Esophagus squamous epithelium (tissue), 5 donors: ENCODE measurements at regions not wholly inside any gene's neighbourhood (a gene's known extent, or its start where the extent isn't known, plus 50 kb on each side); places are given as distances from the start of the nearest gene placed in this dataset.
"Not testable (repeated sequence)": the region's sequence is repeated elsewhere in the genome, so short reads cannot be mapped to it uniquely, and the experiment has no call there.

ENCODE experiments used
- DNase-seq: peaks from one replicate; lab custom pipeline; 2025; lab: John Stamatoyannopoulos, UW
- H3K27ac ChIP-seq, 4 donors: fragments of 200-600 bp; sonication (generic); one replicate each; pipeline ENCODE4 v1.5.1; 2016 to 2019; ENCODE audit warnings: mild to moderate bottlenecking in 1 of 4
- H3K27me3 ChIP-seq, 4 donors: fragments of 200-600 bp; sonication (generic); 1 replicate in 3 of 4; 2 replicates in 1 of 4; pipeline versions ENCODE4 v1.5.1 to v1.6.0; 2017 to 2021; ENCODE audit warnings: antibody characterized with exemption in 1 of 4
- H3K36me3 ChIP-seq, 3 donors: fragments of 200-600 bp; sonication (generic); one replicate each; pipeline ENCODE4 v1.5.1; 2016 to 2019
- H3K4me1 ChIP-seq, 3 donors: fragments of 200-600 bp; sonication (generic); one replicate each; pipeline ENCODE4 v1.5.1; 2017 to 2019
- H3K4me3 ChIP-seq, 4 donors: fragments of 200-600 bp; sonication (generic); 1 replicate in 3 of 4; 2 replicates in 1 of 4; pipeline ENCODE4 v1.5.1; 2016 to 2019; ENCODE audit warnings: mild to moderate bottlenecking in 2 of 4, moderate library complexity in 1 of 4
- H3K9me3 ChIP-seq, 3 donors: fragments of 200-600 bp; sonication (generic); one replicate each; pipeline ENCODE4 v1.5.1; 2016 to 2019
- CTCF ChIP-seq, 6 experiments: fragments of 450-650 bp in 4 of 6; fragments of 200-600 bp in 2 of 6; sonication (generic) in 2 of 6; IDR thresholded peaks; one replicate each; pipeline ENCODE4 v1.5.1; 2016 to 2019; ENCODE audit warnings: antibody characterized with exemption in 6 of 6, mild to moderate bottlenecking in 4 of 6, moderate library complexity in 4 of 6
- POLR2A ChIP-seq, 4 donors: fragments of 450-650 bp; IDR thresholded peaks; one replicate each; pipeline ENCODE4 v1.6.1; 2017; ENCODE audit warnings: antibody characterized with exemption in 4 of 4, mild to moderate bottlenecking in 4 of 4, moderate library complexity in 3 of 4
- WGBS, 2 donors: methylation state at CpG; one replicate each; pipeline ENCODE4 v1.1.5; 2018; 5-methylcytosine and 5-hydroxymethylcytosine counted together
- intact Hi-C: fragments of 100-400 bp; cut with DNase I; formaldehyde crosslinking; loops from one replicate; pipeline ENCODE4 v1.15.0; 2022
- donor health status: DM: yes; HTN: yes; CAD: no.

GRCh38 chr9:100731038-100731556 lies 153.2 kb downstream of the CAVIN4 start:
- WGBS, 2 donors: 87% methylated on average over 12 to 14 of the region's 18 CpGs
- TF ChIP-seq POLR2A (IDR thresholded peaks at IDR 0.05) (no peak), CTCF (IDR thresholded peaks at IDR 0.05) (no peak)
- Histone ChIP-seq H3K4me1 (no peaks in the 10 kb centered on the region), H3K9me3 (no peaks in the 10 kb centered on the region), H3K4me3 (no peak overlapping the region), H3K27ac (no peak overlapping the region), H3K27me3 (no peaks in the 10 kb centered on the region), H3K36me3 (no peaks in the 10 kb centered on the region)
- DNase-seq: no peak
- intact Hi-C loops: no loop called here

GRCh38 chr9:100731557-100731956 lies 153.7 kb downstream of the CAVIN4 start:
- Histone ChIP-seq H3K9me3 (no peaks in the 10 kb centered on the region), H3K27me3 (no peaks in the 10 kb centered on the region), H3K27ac (no peak overlapping the region), H3K4me3 (no peak overlapping the region), H3K36me3 (no peaks in the 10 kb centered on the region), H3K4me1 (no peaks in the 10 kb centered on the region)
- intact Hi-C loops: no loop called here
- DNase-seq: no peak
- no peak for TF ChIP-seq CTCF (IDR thresholded peaks at IDR 0.05)
- no CpG with 5 or more reads among the region's 11 CpGs for WGBS, 2 donors

- no peaks in the 10 kb centered on the region for H3K36me3 ChIP-seq
- intact Hi-C loops: no loop called here
- 52 to 57% methylated on average over 2 of the region's 2 CpGs for WGBS, 2 donors
- no peaks in the 10 kb centered on the region for H3K9me3 ChIP-seq
- H3K4me3 ChIP-seq: no peak overlapping the region
- H3K27ac ChIP-seq: peak overlapping the region in 1 of 4 donors; percentile 22
- TF ChIP-seq POLR2A (IDR thresholded peaks at IDR 0.05): no peak
- TF ChIP-seq CTCF (IDR thresholded peaks at IDR 0.05): no peak
- no peaks in the 10 kb centered on the region for H3K27me3 ChIP-seq
- no peak for DNase-seq
- no peaks in the 10 kb centered on the region for H3K4me1 ChIP-seq
Observed at GRCh38 chr9:100739208-100739607, 161.3 kb downstream of the CAVIN4 start.

GRCh38 chr9:100739666-100740065 lies 161.8 kb downstream of the CAVIN4 start:
- no peaks in the 10 kb centered on the region for H3K9me3 ChIP-seq
- DNase-seq: no peak
- WGBS, 2 donors: 48 to 63% methylated on average over 5 of the region's 5 CpGs

GRCh38 chr9:100748930-100749329 lies 171.1 kb downstream of the CAVIN4 start:
- H3K9me3 ChIP-seq, H3K27ac ChIP-seq, H3K4me1 ChIP-seq, DNase-seq, H3K27me3 ChIP-seq, H3K4me3 ChIP-seq, intact Hi-C loops, H3K36me3 ChIP-seq: not testable (repeated sequence)
- WGBS, 2 donors: 40 to 83% methylated on average over 1 of the region's 4 CpGs

More at GRCh38 chr9:100739666-100740065, 161.8 kb downstream of the CAVIN4 start:
- Histone ChIP-seq H3K36me3 (no peaks in the 10 kb centered on the region), H3K27ac (peak overlapping the region in 3 of 4 donors; percentile 30 to 60 (median 54)), H3K27me3 (no peaks in the 10 kb centered on the region), H3K4me1 (no peaks in the 10 kb centered on the region), H3K4me3 (no peak overlapping the region)
- TF ChIP-seq POLR2A (IDR thresholded peaks at IDR 0.05) (no peak), CTCF (IDR thresholded peaks at IDR 0.05) (no peak)
- intact Hi-C loops: no loop called here

GRCh38 chr9:100756217-100756616 lies 178.3 kb downstream of the CAVIN4 start:
- H3K4me3 ChIP-seq: no peak overlapping the region
- H3K36me3 ChIP-seq: no peaks in the 10 kb centered on the region
- no peaks in the 10 kb centered on the region for H3K4me1 ChIP-seq
- intact Hi-C loops: no loop called here
- H3K27me3 ChIP-seq: no peaks in the 10 kb centered on the region
- WGBS, 2 donors: 32 to 41% methylated on average over 2 of the region's 2 CpGs
- no peak for DNase-seq
- H3K27ac ChIP-seq: no peak overlapping the region
- H3K9me3 ChIP-seq: peaks cover 0 to 5% (median 0%) of the 10 kb centered on the region in 3 donors
- TF ChIP-seq POLR2A (IDR thresholded peaks at IDR 0.05) (no peak), CTCF (IDR thresholded peaks at IDR 0.05) (no peak)
